DMS153 treated with DMSO at 0.1 percent for 48 hours (cell line): ENCODE measurements at regions not wholly inside any gene's neighbourhood (a gene's known extent, or its start where the extent isn't known, plus 50 kb on each side); places are given as distances from the start of the nearest gene placed in this dataset.

Source experiments
- DNase-seq: peaks from one replicate; lab custom pipeline; 2025; ENCODE audit not compliant: unreplicated experiment; lab: John Stamatoyannopoulos, UW

DNA sequence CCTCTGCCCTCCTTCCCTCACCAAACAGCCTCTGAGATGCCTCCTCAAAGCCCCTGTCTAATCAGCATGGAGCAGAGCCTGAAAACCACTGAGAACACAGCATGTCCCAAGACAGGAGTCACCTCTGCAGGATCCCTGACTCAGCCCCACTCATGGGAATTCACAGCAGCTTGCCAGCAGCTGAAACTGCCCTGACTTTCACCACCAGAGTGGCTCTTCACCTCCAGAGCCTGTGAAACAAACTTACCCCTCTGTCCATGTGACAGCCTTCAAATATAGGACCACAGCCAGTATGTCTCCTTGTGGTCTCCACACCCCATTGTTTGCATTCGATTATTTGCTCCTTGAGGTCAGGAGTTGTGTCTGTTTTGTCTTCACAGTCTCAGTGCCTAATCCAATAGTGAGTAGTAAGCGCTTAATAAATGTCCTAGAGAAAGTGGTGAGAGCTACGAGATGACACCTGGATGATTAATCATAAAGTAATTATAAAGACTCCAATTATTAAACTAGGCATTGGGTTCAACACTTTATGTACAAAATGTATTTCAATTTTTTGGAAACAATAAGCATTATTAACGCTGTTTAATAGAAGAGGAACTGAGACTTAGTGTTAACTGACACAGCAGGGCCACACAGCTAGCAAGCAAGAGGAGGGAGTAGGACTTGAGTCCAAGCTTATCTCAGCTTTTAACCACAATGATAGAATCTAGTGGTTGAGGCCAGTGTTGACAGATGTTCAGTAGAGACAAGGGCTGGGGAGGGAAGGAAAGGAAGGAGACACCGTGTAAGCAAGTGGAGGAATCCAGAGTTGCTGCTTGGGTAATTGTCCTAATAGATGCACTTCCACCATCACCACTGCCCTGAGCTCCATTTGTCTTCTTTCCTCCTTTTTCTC, 358.7 kb upstream of the TNP1 start:
- no peak for DNase-seq

DNA sequence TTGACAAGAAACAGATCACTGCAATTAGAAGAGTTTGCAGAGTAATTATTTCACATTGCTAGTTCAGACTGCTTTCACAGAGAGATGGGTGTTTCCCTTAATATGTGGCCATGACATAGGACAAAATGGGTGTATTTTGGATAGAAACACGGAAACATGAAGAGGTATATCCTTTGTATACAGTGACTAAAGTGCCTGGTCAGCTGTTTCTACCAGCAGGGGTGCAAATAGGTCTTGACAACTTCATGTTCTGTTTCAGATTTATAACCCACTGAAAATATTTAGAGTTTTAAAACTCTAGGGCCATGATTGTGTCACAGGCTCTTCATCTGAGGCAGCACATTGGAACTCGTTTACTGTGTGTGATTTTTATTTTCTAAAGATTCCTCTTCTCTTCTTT, 357.1 kb upstream of the TNP1 start:
- DNase-seq = no peak

DNA sequence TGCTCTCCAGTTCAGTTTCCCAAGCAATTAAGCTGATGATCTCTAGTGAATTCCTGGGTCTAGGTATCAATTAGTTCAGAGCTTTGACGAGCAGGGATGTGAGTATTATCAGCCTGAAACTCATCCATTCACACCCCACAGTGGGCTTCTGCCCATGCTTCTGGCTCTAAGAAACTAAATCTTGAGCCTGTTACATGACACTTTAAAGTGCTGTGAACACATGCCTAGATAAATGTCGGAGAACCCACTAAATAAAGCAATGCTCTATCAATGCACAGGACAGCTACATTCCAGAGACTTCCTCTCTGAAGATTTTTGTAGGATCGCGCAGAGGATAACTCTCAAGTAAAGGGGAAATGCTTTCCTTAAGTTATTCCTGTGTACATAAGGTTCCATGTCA, 356.5 kb upstream of the TNP1 start:
- no peak for DNase-seq

DNA sequence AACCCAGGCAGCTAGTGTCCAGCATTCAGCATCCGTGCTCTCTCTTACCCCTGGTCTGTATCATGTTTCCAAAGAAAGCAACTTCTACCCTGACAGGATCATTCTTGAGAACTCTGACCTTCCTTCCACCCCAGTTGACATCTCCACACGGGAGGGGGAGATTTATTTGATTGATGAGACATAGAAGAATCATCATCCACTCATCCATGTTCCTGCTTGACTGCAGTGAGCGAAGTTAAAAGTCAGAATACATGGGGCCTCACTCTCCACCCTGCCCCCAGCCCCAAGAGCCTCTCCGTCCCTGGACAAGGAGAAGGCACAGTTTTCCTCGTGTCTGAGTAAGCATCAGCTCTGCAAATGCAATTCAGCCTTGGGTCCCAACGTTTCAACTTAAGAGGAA, 356.0 kb upstream of the TNP1 start:
- no peak for DNase-seq

DNA sequence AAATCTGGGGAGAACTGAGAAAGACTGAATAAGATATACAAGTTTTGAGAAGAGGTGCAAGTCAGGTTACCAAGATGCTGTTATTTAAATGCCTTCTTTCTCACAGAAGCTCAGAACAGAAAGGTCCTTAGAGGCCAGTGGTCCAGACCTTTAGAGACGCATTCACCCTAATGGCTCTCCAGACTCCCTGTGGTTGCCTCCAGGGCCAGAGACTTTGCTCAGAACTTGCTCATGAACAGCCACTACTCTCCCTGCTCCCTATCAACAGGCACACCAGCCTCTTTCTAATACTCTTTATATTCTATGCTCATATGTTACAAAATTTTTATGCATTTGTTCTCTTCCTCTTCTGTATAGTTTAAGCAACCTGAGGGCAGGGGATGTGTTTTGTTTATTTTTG, 349.0 kb upstream of the TNP1 start:
- no peak for DNase-seq

DNA sequence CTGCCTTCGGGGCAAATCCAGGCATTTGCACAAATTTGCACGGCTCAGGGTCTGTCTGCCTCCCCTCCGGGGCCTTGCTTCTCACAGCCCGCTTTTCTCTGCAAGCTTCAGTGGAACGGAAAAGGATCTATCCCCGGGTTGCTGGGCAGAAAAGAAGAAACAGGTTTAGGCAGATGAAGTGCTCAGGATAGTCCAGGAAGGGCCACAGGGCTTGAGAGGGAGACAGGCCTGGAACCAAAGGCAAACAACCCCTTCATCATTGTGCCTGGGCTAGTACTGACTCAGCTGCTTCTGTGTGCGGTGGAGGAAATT, 347.8 kb upstream of the TNP1 start:
- DNase-seq = no peak

DNA sequence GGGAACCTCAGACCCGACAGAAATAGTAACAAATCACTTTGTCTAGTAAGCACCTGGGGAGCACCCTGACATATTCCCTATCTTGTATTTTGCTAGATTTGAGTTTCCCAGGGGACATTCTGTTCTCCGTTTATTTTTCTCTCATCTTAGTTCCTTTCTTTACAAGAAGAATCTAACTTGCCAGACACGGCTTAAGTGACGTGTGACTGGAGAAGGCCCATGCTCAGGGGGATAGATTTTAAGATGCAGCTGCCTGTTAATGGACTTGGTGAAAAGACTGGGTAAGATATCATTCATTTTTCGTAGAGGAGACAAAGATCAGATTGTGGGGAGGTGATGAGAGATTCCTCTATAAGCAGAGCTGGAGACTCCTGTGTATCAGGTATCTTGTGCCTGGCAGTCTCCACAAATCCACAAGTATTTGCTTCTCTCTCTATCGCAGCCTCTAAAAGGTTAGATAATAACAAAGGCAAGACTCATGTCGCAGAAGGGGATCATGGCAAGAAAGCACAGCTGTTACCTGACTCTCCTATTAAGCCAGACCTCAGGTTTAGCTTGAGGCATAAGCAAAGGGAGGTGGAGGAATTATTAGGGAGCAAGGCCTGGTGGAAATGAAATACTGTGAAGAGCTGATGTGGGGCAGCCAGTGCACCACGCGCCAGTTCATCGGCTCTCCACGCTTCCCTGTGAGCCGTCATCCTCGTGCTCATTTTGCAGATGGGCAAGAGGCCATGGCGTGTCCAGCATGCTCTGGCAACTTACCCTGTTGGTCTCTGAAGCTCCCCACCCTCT, 347.2 kb upstream of the TNP1 start:
- DNase-seq = no peak

DNA sequence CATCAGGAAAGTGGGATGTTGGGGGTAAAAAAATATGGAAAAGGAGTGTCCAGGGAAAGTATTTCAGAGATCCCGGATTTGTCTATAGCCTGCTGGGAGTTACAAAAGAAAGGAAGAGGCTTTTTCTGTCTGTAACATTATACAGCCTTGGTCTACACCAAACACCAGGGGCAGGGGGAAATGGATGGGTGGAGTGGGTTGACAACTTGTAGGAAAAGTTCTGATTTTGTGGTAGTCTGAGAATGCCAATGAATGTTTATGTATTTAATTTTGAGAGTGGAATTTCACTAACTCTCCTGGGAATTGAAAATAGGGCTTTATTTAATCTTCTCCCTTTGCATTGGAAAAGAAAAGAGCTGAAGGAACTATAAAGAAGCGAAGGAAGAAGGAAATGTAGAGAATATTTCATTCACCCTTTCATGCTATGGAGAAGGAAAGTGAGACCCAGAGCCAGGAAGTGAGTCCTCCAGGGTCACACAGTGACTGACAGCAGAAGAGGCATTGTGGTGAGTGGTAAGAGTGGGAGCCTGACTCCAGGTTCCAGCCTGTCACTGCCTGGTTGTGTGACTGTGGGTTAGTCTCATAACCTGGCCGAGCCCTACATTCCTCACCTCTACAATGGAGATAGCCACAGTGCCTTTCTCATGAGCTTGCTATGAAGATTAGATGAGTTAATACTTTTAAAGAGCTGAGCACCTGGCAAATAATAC, 346.3 kb upstream of the TNP1 start:
- no peak for DNase-seq

DNA sequence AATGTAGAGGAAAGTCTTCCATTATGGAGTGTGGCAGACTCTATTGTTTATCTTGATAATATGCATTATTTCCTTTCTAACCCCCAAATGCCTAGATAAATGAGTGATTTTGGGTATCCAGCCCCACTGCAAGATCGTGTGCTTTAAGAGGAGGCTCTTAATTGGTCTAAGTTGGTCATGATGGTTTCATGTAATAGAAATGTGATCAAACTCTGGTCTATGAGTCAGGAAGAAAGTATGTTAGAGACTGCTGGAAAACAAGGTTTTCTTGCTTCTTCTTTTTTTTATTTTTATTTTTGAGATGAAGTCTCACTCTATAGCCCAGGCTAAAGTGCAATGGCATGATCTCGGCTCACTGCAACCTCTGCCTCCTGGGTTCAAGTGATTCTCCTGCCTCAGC, 344.5 kb upstream of the TNP1 start:
- DNase-seq = no peak

DNA sequence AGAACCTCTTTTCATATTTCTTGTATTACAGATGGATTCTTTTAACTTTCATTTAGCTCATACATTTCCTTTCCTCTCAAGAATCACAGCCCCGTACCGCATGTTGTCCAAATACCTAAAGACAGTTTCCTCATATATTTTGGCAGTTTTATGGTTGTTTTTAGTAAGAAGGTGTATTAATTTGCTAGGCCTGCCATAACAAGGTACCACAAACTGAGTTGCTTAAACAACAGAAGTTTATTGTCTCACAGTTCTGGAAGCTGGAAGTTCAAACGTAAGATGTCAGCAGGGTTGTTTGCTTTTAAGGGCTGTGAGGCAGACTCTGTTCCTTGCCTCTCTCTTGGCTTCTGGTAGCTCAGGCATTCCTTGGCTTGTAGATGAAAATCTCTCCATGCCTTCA, 343.2 kb upstream of the TNP1 start:
- no peak for DNase-seq

DNA sequence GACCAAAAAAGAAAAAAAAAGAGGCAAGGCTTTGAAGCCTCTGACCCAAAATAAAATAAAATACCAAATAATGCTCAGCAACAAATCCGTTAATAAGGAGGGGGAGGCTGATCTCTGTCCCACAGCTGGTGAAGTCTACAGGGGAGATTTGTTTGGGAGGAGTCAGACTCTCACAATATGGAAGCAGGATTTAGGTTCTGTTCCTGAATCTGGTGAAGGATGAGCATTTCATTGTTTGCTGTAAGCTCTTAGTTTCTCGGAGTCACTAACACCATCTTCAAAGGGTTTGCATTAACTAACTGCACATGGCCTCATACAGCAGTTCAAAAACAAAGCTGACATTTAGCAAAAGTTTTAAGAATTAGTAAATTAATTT, 339.4 kb upstream of the TNP1 start:
- no peak for DNase-seq

DNA sequence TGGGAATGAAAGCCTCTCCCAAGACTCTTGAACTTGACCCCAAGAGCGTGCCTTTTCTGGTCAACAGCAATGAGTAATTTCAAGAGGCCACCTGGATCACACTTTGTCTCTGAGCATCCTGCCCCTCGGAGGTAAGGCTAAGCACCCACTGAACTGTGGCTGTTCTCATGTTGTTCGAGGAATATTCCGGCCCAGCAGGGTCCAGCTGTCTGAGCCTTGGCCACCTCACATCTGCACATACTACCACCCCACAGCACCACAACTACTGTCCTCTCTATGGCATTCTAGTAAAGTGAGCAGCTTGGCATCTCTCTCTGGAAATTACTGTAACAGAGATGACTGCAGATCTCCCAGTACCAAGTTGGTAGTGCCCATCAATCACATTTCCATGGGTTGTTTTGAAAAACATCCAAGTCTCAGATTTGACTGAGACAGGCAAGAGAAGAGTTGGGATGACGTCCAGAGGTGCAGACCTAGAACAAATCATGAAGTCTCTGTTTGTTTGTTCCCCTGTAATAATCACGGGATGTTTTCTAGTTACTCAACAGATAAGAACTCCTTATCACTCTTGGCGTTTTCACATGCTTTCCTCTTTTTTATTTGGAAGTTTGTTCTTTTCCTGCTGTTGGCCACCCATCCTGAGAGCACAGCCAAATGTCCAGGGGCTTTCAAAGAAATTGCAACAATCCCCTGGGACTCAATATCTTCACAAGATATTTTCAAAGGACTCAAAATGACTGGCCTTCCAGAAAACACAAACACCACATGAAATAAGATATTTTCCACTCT, 336.0 kb upstream of the TNP1 start:
- DNase-seq = no peak

DNA sequence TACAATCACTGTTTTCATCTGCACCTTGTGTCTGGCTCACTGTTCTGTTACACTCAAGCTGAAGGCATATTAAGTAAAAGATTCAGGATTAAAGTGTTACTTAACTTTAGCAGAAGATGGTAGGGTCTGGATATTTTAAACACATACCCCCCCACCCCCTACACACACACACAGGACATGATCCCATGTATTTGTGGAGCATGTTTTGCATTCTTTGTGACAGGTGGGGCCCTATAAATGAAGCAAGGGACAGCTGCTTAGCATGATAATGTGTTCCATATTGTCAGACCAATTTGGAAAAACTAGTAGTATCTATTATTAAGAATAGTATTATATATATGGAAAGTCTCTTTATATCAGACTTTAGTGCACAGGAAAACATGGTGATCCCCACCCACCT, 335.2 kb upstream of the TNP1 start:
- no peak for DNase-seq

DNA sequence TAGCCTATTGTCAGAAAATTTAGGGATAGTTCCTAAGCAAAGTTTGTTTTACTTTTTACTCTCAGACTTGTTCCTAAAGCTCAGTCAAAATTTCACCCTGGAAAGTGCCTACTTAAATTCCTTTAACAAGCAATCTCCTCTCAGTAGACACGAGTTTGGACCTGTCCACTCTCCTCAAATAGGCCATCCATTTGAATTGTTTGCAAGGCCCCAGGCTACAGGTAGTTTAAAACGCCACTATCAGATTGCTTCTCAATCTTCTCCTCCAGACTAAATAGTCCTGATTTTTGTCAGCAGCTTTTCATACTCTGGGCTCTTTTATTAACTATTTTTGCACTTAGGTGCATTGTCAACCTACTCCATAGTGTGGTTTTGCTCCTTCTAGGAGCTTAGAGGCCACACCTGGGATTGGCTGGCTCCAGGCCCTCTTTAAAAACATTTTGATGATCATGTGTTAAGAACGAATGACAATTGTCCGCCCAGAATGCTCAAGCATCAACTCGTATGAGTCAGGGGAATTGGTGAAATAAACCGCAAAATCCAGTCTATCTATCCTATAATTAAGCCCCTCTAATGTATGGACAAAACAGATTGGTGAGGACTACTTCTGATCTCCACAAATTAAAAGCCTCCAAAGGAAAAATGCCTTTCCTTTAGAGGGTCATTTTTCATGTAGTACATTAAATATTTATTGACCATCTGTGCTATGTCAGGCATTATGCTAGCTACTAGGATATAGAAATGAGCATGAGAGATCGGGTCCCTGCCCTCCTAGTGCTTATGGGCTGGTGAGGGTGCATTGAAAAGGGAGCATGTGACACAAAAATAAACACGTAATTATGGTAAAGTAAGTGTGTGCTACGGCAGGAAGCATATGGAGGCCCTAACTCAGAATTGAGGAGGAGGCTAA, 333.8 kb upstream of the TNP1 start:
- no peak for DNase-seq

DNA sequence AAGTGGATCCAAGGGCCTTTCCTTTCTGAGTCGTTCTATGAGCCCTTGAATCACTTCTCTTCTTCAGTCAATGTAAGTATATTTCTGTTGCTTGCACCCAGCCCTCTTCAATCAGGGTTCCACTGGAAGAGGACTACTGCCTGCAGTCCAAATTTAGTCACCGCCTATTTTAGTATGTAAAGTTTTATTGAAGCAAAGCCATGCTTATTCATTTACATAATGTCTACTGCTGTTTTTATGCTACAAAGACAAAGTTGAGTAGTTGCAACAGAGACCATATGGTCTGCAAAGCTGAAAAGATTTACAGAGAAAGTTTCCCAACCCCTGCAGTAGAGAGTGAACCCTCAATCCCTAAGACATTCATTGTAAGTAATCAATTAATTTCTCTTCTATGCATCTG, 332.5 kb upstream of the TNP1 start:
- DNase-seq = no peak

DNA sequence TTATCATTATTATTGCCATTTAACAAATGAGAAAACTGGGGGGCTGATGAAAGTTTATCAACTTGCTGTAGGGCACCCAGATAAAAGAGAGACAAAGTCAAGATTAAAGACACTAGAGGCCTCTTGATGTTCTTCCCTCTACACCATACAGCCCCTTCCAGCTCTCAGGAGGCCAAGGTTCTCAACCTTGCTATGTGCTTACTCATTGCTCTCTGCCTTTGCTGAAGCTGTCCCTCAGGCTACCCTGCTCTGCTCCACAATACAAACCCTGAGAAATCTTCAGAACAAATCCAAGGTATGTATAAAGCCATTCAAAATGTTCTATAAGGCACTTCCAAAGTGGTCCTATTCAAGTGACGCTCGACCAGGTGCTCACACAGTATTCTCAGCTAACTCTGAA, 329.9 kb upstream of the TNP1 start:
- DNase-seq = no peak

DNA sequence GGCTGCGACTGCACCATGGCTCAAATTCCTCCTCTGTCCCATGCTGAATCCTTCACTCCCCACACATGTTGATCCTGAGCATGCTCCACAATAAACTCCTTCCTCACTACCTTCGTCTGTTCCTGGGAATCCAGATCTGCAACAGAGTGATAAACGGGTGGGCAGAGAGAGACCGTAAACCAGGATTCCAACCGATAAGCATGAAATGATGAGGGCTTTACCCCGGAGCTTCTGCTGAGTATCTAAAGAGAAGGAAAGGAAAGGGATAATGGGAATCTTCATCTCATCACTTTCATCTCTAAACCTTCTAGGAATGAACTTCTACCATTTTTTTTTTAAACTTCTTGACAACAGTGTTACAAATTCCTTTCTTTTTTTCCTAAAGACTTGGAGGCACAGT, 329.3 kb upstream of the TNP1 start:
- no peak for DNase-seq

DNA sequence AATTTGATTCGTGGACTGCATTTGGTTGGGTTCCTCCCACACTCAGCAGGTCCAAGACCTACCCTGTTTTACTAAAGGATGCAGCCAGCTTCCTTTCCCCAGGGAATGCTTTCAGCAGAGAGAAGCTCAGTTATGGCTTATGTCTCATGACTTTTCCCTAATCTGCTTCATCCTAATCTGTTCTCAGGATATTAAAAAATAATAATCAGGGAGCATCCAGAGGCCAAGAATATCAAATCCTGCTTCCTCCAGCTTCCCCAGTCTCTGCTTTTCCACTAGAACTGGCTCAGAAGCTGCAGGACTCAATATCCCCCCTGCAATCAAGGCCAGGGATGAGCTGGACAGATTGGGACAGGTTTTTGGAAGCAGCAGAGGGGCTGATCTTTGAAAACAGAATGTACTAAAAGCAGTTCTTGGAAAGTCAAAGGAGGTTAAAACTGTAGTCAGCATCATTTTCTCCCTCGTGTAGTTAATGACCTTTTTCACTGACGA, 326.9 kb upstream of the TNP1 start:
- DNase-seq = no peak

DNA sequence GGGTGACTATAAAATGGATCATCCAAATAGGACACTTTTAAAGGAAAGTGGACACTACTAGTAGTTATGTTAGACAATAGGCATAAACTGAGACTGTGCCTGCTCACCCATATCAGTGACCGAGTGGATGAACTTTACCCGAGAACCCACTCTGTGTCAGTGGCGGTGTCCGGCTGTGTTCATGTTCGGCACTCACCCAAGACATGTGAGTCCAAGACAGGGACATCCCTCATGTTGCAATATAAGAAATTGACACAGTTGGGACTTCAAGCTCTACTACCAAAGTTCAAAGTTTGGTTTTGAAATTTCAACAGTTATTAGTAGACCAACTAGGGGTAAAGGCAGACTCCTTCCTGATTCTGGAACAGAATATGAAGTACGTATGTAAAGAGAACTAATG, 326.3 kb upstream of the TNP1 start:
- no peak for DNase-seq
